Endothelial cell of umbilical vein (primary cell): ENCODE measurements at regions not wholly inside any gene's neighbourhood (a gene's known extent, or its start where the extent isn't known, plus 50 kb on each side); places are given as distances from the start of the nearest gene placed in this dataset.

ENCODE experiments used
- BruUV-seq: library from RNA; stranded (reverse); fragments of 400-500 nt; replicated peaks from 2 replicates; lab custom pipeline; 2021; lab: Mats Ljungman, UMichigan
- CTCF ChIA-PET: fragments of 300-600, 350-600 bp; sonication (Branson Sonifier 250); formaldehyde crosslinking; loops from one replicate; lab custom pipeline; 2021; ENCODE audit warnings: antibody characterized with exemption, inconsistent platforms; lab: Charles Lee
- POLR2A ChIA-PET: fragments of 300-600, 350-600 bp; sonication (Branson Sonifier 250); formaldehyde crosslinking; loops from one replicate; lab custom pipeline; 2021; ENCODE audit warnings: antibody characterized with exemption, inconsistent platforms; lab: Charles Lee
- DNase-seq: peaks from one replicate; pipeline ENCODE4 v3.0.0-alpha.2; 2011; ENCODE audit warnings: low read depth, low spot score
- FAIRE-seq: peaks from 2 replicates; lab custom pipeline; 2011; peaks lifted over from hg19 to GRCh38; lab: Jason Lieb, UNC
- H2AFZ ChIP-seq: 2 replicates; pipeline ENCODE4 v1.6.0; 2012; ENCODE audit warnings: low read depth, low read length, control low read depth, inconsistent platforms
- H3K27ac ChIP-seq: 2 replicates; pipeline ENCODE4 v1.5.1; 2011; ENCODE audit warnings: low read depth, mild to moderate bottlenecking, control low read depth, low read length, moderate library complexity; ENCODE audit not compliant: insufficient read depth
- H3K27me3 ChIP-seq, 2 experiments: 2 replicates each; pipeline versions ENCODE4 v1.6.0 to v1.6.1; 2011; ENCODE audit warnings: low read length in 2 of 2, mixed read lengths in 1 of 2; ENCODE audit not compliant: control insufficient read depth in 2 of 2, insufficient read depth in 2 of 2
- H3K36me3 ChIP-seq, 2 experiments: 2 replicates in 1 of 2; 3 replicates in 1 of 2; pipeline ENCODE4 v1.5.1; 2011; ENCODE audit warnings: low read length in 2 of 2, mild to moderate bottlenecking in 1 of 2, moderate library complexity in 1 of 2; ENCODE audit not compliant: control insufficient read depth in 2 of 2, insufficient read depth in 2 of 2; ENCODE audit errors: extremely low read depth in 1 of 2
- H3K4me1 ChIP-seq: 3 replicates; pipeline ENCODE4 v1.5.1; 2011; ENCODE audit warnings: mild to moderate bottlenecking, low read length; ENCODE audit not compliant: control insufficient read depth, insufficient read depth; ENCODE audit errors: extremely low read depth
- H3K4me2 ChIP-seq: 2 replicates; pipeline ENCODE4 v1.6.1; 2011; ENCODE audit warnings: low read length, control low read depth, mixed read lengths; ENCODE audit not compliant: insufficient read depth
- H3K4me3 ChIP-seq, 3 experiments: fragments of 200-600 bp in 1 of 3; sonication (generic), shearing (Covaris generic) in 1 of 3; replicated peaks in 1 of 3; 2 replicates each; pipeline ENCODE4 v1.5.1; 2011 to 2016; ENCODE audit warnings: control low read depth in 3 of 3, low read length in 3 of 3, mild to moderate bottlenecking in 2 of 3, inconsistent platforms in 1 of 3, low read depth in 1 of 3, moderate library complexity in 1 of 3; ENCODE audit not compliant: insufficient read depth in 1 of 3
- H3K79me2 ChIP-seq: 2 replicates; pipeline ENCODE4 v1.6.0; 2012; ENCODE audit warnings: low read length, inconsistent platforms; ENCODE audit not compliant: control insufficient read depth, insufficient read depth
- H3K9ac ChIP-seq: replicated peaks from 2 replicates; pipeline ENCODE3; 2011; ENCODE audit warnings: low read length, control low read depth; ENCODE audit not compliant: insufficient read depth; ENCODE audit errors: extremely low read depth
- H3K9me1 ChIP-seq: replicated peaks from 3 replicates; pipeline ENCODE4 v1.6.0; 2011; ENCODE audit warnings: mild to moderate bottlenecking, low read length; ENCODE audit not compliant: control insufficient read depth, insufficient read depth; ENCODE audit errors: extremely low read depth
- H3K9me3 ChIP-seq: replicated peaks from 2 replicates; pipeline ENCODE4 v1.5.1; 2012; ENCODE audit warnings: low read length, inconsistent platforms; ENCODE audit not compliant: control insufficient read depth, insufficient read depth
- H4K20me1 ChIP-seq: replicated peaks from 2 replicates; pipeline ENCODE3; 2011; ENCODE audit warnings: mild to moderate bottlenecking, low read length; ENCODE audit not compliant: control insufficient read depth, insufficient read depth; ENCODE audit errors: extremely low read depth
- EZH2 ChIP-seq: IDR thresholded peaks from 2 replicates; pipeline ENCODE4 v1.6.1; 2012; ENCODE audit warnings: borderline replicate concordance, low read depth, mild to moderate bottlenecking, moderate library complexity, low read length, inconsistent platforms; ENCODE audit not compliant: severe bottlenecking
- FOS ChIP-seq: IDR thresholded peaks from 2 replicates; pipeline ENCODE4 v1.6.1; 2011; ENCODE audit warnings: mild to moderate bottlenecking, low read length, moderate library complexity, borderline replicate concordance; ENCODE audit not compliant: insufficient read depth
- GATA2 ChIP-seq: IDR thresholded peaks from 2 replicates; pipeline ENCODE4 v1.7.0; 2011; ENCODE audit warnings: low read depth, mild to moderate bottlenecking, moderate library complexity, mixed read lengths, low read length; ENCODE audit not compliant: insufficient read length, insufficient read depth
- JUN ChIP-seq: IDR thresholded peaks from 2 replicates; pipeline ENCODE4 v1.6.1; 2011; ENCODE audit warnings: borderline replicate concordance, low read depth; ENCODE audit not compliant: insufficient read length, insufficient read depth
- MYC ChIP-seq: IDR thresholded peaks from one replicate; pipeline ENCODE4 v1.6.1; 2011; ENCODE audit warnings: mild to moderate bottlenecking, low read depth, low read length
- POLR2A ChIP-seq: IDR thresholded peaks from 2 replicates; pipeline ENCODE4 v1.6.1; 2012; ENCODE audit warnings: low read depth, mild to moderate bottlenecking, control low read depth, low read length
- POLR2AphosphoS5 ChIP-seq: IDR thresholded peaks from 2 replicates; pipeline ENCODE4 v1.6.1; 2012; ENCODE audit warnings: low read depth, mild to moderate bottlenecking, control low read depth, low read length, moderate library complexity; ENCODE audit not compliant: insufficient read depth
- dilution Hi-C: fragments of 300-500 bp; cut with MboI; formaldehyde crosslinking; loops from one replicate; pipeline ENCODE4 v1.15.0; 2019; ENCODE audit warnings: low sequenced_read_pairs; ENCODE audit not compliant: extremely low pct_ligation_motif_present
- intact Hi-C: fragments of 100-400 bp; cut with micrococcal nuclease; formaldehyde crosslinking; loops from one replicate; pipeline ENCODE4 v1.10.0; 2022
- TF ChIP-seq, protein P1 (sequence below), 2 donors: IDR thresholded peaks; 1 replicate in 1 of 2; 2 replicates in 1 of 2; pipeline ENCODE4 v1.5.1; 2011; ENCODE audit warnings: low read length in 2 of 2, mild to moderate bottlenecking in 2 of 2, moderate library complexity in 2 of 2, control low read depth in 1 of 2, inconsistent platforms in 1 of 2, low read depth in 1 of 2; ENCODE audit not compliant: insufficient read depth in 1 of 2; ENCODE audit errors: extremely low read depth in 1 of 2
- TF ChIP-seq, protein P2 (sequence below): IDR thresholded peaks from 2 replicates; pipeline ENCODE4 v1.6.1; 2011; ENCODE audit not compliant: insufficient read depth, insufficient read length

DNA sequence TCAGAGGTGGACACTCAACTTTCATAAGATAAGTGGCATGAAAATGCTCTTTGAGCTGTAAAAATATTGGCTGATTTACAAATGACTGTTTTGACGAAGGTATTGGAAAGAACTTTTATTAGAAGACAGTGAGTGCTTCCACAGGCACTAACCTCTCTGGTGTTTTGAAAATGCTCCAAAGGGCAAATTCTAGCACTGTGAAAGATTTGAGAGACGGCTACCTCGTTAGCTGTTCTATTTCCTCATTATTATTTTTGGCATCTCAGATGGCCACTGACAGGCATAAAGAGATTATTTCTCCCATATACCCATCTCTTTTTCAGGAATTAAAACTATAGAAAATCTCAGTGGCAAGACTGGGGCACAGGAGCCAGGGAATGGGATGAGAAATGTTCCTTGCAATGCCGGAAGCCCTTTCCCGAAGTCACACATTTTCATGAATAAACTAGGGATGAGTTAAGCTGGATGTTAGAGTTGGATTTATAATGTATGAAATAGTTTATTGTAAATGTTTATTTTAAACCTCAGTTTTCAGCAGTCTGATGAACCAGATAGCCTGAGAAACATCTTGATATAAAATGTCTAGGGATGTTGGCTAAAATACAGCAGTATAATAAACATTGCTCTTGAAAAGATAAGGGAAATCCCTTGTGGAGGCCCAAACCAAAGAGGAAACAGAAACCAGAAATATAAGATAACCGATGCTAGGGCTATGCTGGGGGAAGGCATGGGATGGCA, 175.7 kb downstream of the ASB1 start:
- TF ChIP-seq GATA2 (no peak), EZH2 (no peak), FOS (no peak), POLR2A (no peak), MYC (no peak), JUN (no peak), POLR2AphosphoS5 (no peak)
- TF ChIP-seq, protein P1, sequence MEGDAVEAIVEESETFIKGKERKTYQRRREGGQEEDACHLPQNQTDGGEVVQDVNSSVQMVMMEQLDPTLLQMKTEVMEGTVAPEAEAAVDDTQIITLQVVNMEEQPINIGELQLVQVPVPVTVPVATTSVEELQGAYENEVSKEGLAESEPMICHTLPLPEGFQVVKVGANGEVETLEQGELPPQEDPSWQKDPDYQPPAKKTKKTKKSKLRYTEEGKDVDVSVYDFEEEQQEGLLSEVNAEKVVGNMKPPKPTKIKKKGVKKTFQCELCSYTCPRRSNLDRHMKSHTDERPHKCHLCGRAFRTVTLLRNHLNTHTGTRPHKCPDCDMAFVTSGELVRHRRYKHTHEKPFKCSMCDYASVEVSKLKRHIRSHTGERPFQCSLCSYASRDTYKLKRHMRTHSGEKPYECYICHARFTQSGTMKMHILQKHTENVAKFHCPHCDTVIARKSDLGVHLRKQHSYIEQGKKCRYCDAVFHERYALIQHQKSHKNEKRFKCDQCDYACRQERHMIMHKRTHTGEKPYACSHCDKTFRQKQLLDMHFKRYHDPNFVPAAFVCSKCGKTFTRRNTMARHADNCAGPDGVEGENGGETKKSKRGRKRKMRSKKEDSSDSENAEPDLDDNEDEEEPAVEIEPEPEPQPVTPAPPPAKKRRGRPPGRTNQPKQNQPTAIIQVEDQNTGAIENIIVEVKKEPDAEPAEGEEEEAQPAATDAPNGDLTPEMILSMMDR (IDR thresholded peaks at IDR 0.05; ENCODE audit: extremely low read depth in 1 of 2, insufficient read depth in 1 of 2, low read depth in 1 of 2, low read length in 2 of 2), result no peak
- TF ChIP-seq, protein P2, sequence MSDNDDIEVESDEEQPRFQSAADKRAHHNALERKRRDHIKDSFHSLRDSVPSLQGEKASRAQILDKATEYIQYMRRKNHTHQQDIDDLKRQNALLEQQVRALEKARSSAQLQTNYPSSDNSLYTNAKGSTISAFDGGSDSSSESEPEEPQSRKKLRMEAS, result no peak
- no peak for FAIRE-seq
- CTCF ChIA-PET, result interaction anchor here (1.0 kb wide), 1 partner anchor 273 kb away, joined by 3 read pairs; no protein-coding TSS in a partner anchor

More for the DNA sequence above, 175.7 kb downstream of the ASB1 start:
- Histone ChIP-seq H3K4me3 (no peak overlapping the region), H3K9me1 (no peaks in the 10 kb centered on the region), H3K36me3 (no peaks in the 10 kb centered on the region), H4K20me1 (no peaks in the 10 kb centered on the region), H3K4me1 (peaks cover 4% of the 10 kb centered on the region), H2AFZ (no peak overlapping the region), H3K27ac (no peak overlapping the region), H3K79me2 (no peaks in the 10 kb centered on the region), H3K9me3 (no peaks in the 10 kb centered on the region), H3K9ac (no peak overlapping the region), H3K4me2 (no peak overlapping the region), H3K27me3 (peaks cover 0 to 24% of the 10 kb centered on the region in 2 experiments)
- DNase-seq, result no peak
- intact Hi-C loops (no loop called here), dilution Hi-C loops (no loop called here)
- POLR2A ChIA-PET, result no interaction called here
- no TSS peak for BruUV-seq
